ENCODE measurements at regions not wholly inside any gene's neighbourhood (a gene's known extent, or its start where the extent isn't known, plus 50 kb on each side); places are given as distances from the start of the nearest gene placed in this dataset.
"Not testable (repeated sequence)": the region's sequence is repeated elsewhere in the genome, so short reads cannot be mapped to it uniquely, and the experiment has no call there.

- Histone ChIP-seq H3K79me2 (replicated peaks; ENCODE audit: insufficient read depth, low read length) (no peaks in the 10 kb centered on the region), H3K27ac (ENCODE audit: low read length) (no peak overlapping the region), H3K4me3 (ENCODE audit: low read length) (no peak overlapping the region), H3F3A (ENCODE audit: insufficient read depth, low read length, poor library complexity, severe bottlenecking) (no peaks in the 10 kb centered on the region), H2AFZ (ENCODE audit: low read depth, low read length) (no peak overlapping the region), H3K9me2 (ENCODE audit: insufficient read depth, low read length) (no peaks in the 10 kb centered on the region), H3K27me3 (ENCODE audit: insufficient read depth, low read depth, low read length) (no peaks in the 10 kb centered on the region), H3K36me3 (ENCODE audit: insufficient read depth, low read length) (no peaks in the 10 kb centered on the region), H4K20me1 (ENCODE audit: insufficient read depth) (no peaks in the 10 kb centered on the region), H3K9me3 (ENCODE audit: low read length) (no peaks in the 10 kb centered on the region), H3K4me2 (ENCODE audit: low read length) (no peak overlapping the region), H3K9ac (ENCODE audit: low read length) (no peak overlapping the region)
- TF ChIP-seq TAF1 (IDR thresholded peaks at IDR 0.05; ENCODE audit: low read depth) (no peak), MXI1 (conservative IDR thresholded peaks at IDR 0.05; ENCODE audit: poor library complexity, severe bottlenecking) (no peak)
Observed at GRCh38 chr2:179332903-179333302, 68.3 kb upstream of the SESTD1 start.

GRCh38 chr2:179331061-179331460 is 66.4 kb upstream of the SESTD1 start:
- no peaks in the 10 kb centered on the region for H3K9me2 ChIP-seq (ENCODE audit: insufficient read depth, low read length)
- TF ChIP-seq TAF1 (IDR thresholded peaks at IDR 0.05; ENCODE audit: low read depth) (no peak), REST (IDR thresholded peaks at IDR 0.05; ENCODE audit: borderline replicate concordance) (no peak), EP300 (conservative IDR thresholded peaks at IDR 0.05; ENCODE audit: poor library complexity, severe bottlenecking) (no peak), EZH2 (IDR thresholded peaks at IDR 0.05; ENCODE audit: borderline replicate concordance, insufficient read depth, low read length, poor library complexity, severe bottlenecking) (no peak), MXI1 (conservative IDR thresholded peaks at IDR 0.05; ENCODE audit: poor library complexity, severe bottlenecking) (no peak), CTCF (IDR thresholded peaks at IDR 0.05; ENCODE audit: poor library complexity, severe bottlenecking) (no peak), SMC3 (conservative IDR thresholded peaks at IDR 0.05; ENCODE audit: poor library complexity) (no peak), RAD21 (conservative IDR thresholded peaks at IDR 0.05) (no peak), POLR2AphosphoS5 (IDR thresholded peaks at IDR 0.05) (no peak)
- no peaks in the 10 kb centered on the region for H4K20me1 ChIP-seq (ENCODE audit: insufficient read depth)
- H3F3A ChIP-seq (ENCODE audit: insufficient read depth, low read length, poor library complexity, severe bottlenecking) = no peaks in the 10 kb centered on the region
- no peak overlapping the region for H3K9ac ChIP-seq (ENCODE audit: low read length)
- H3K4me2 ChIP-seq (ENCODE audit: low read length) = no peak overlapping the region
- H3K27ac ChIP-seq (ENCODE audit: low read length) = no peak overlapping the region
- no peaks in the 10 kb centered on the region for H3K9me3 ChIP-seq (ENCODE audit: low read length)
- H3K36me3 ChIP-seq (ENCODE audit: insufficient read depth, low read length) = no peaks in the 10 kb centered on the region
- no peaks in the 10 kb centered on the region for H3K27me3 ChIP-seq (ENCODE audit: insufficient read depth, low read depth, low read length)
- no peaks in the 10 kb centered on the region for H3K79me2 ChIP-seq (replicated peaks; ENCODE audit: insufficient read depth, low read length)
- no peak overlapping the region for H3K4me3 ChIP-seq (ENCODE audit: low read length)
- no peak overlapping the region for H2AFZ ChIP-seq (ENCODE audit: low read depth, low read length)

GRCh38 chr2:179322289-179322688 is 57.7 kb upstream of the SESTD1 start:
- H3K4me2 ChIP-seq (ENCODE audit: low read length) = no peak overlapping the region
- TF ChIP-seq SMC3 (conservative IDR thresholded peaks at IDR 0.05; ENCODE audit: poor library complexity) (no peak), CTCF (IDR thresholded peaks at IDR 0.05; ENCODE audit: poor library complexity, severe bottlenecking) (no peak), TAF1 (IDR thresholded peaks at IDR 0.05; ENCODE audit: low read depth) (no peak)
- no peaks in the 10 kb centered on the region for H3F3A ChIP-seq (ENCODE audit: insufficient read depth, low read length, poor library complexity, severe bottlenecking)
- no peak overlapping the region for H3K9ac ChIP-seq (ENCODE audit: low read length)
- H3K27ac ChIP-seq (ENCODE audit: low read length) = no peak overlapping the region
- H3K9me2 ChIP-seq (ENCODE audit: insufficient read depth, low read length) = no peaks in the 10 kb centered on the region
- no peaks in the 10 kb centered on the region for H3K79me2 ChIP-seq (replicated peaks; ENCODE audit: insufficient read depth, low read length)
- no peaks in the 10 kb centered on the region for H4K20me1 ChIP-seq (ENCODE audit: insufficient read depth)
- H3K4me3 ChIP-seq (ENCODE audit: low read length) = no peak overlapping the region
- H3K9me3 ChIP-seq (ENCODE audit: low read length) = no peaks in the 10 kb centered on the region
- H3K36me3 ChIP-seq (ENCODE audit: insufficient read depth, low read length) = no peaks in the 10 kb centered on the region
- no peaks in the 10 kb centered on the region for H3K27me3 ChIP-seq (ENCODE audit: insufficient read depth, low read depth, low read length)
- H2AFZ ChIP-seq (ENCODE audit: low read depth, low read length) = no peak overlapping the region

- H3K36me3 ChIP-seq (ENCODE audit: insufficient read depth, low read length); H3K9ac ChIP-seq (ENCODE audit: low read length); H3F3A ChIP-seq (ENCODE audit: insufficient read depth, low read length, poor library complexity, severe bottlenecking); H4K20me1 ChIP-seq (ENCODE audit: insufficient read depth); H3K79me2 ChIP-seq (replicated peaks; ENCODE audit: insufficient read depth, low read length); H3K27me3 ChIP-seq (ENCODE audit: insufficient read depth, low read depth, low read length); H3K9me2 ChIP-seq (ENCODE audit: insufficient read depth, low read length); H3K4me2 ChIP-seq (ENCODE audit: low read length); H2AFZ ChIP-seq (ENCODE audit: low read depth, low read length); H3K4me3 ChIP-seq (ENCODE audit: low read length); H3K27ac ChIP-seq (ENCODE audit: low read length); H3K9me3 ChIP-seq (ENCODE audit: low read length): not testable (repeated sequence)
Observed at GRCh38 chr2:179321034-179321433, 56.4 kb upstream of the SESTD1 start.

Data from neural cell (in vitro differentiated cells).